ENCODE measurements at regions not wholly inside any gene's neighbourhood (a gene's known extent, or its start where the extent isn't known, plus 50 kb on each side); places are given as distances from the start of the nearest gene placed in this dataset.
"Not testable (repeated sequence)": the region's sequence is repeated elsewhere in the genome, so short reads cannot be mapped to it uniquely, and the experiment has no call there.

DNA sequence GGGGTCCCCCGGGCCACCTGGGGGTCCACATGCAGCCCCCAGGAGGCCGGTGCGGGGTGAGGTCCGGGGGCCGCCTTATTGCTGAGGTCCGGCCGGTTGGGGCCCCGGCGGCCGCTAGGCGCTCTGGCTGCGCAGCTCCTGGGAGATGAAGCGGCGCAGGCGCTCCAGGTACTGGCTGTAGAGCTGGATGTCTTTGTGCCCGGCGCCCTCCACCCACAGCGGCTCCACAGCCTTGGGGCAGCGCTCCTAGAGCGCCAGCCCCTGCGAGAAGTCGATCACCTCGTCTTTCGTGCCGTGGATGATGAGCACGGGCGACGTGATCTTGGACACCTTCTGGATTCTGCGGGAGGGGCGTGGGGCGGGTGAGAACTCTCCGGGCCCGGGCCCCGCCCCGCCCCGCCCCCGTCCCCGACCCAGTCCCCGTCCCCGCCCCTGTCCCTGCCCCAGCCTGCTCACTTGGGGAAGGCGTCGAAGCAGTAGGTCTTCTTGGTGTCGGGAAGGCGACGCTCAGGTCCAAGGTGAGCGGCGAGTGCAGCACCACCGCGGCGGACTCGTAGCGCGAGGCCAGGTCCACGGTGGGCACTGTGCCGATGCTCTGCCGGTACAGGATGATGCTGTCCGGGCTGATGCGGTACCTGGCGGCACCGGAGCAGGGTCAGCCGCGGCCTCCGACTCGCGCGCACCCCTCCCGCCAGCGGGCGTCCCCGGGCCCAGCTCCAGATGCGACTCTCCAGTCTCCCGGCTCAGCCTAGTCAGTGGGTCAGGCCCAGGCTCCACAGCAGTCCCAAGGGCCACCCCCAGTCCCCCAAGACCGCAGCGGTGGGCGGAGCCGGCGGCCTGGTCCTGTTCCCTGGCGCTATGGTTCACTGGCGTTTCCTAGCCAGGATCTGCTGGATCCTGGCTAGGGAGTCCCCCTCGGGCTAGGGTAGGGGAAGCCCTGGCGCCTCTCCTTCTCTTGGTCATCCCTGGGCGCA is 89.4 kb upstream of the GOLGA6L1 start:
- H3K27me3 ChIP-seq (ENCODE audit: control insufficient read depth, insufficient read depth, low read length); H3K9me3 ChIP-seq (ENCODE audit: control insufficient read depth, insufficient read depth, low read length); DNase-seq (ENCODE audit: low read depth, low spot score); H3K4me1 ChIP-seq (ENCODE audit: control insufficient read depth, insufficient read depth, low read length); H3K36me3 ChIP-seq (ENCODE audit: control insufficient read depth, insufficient read depth, low read length); H3K27ac ChIP-seq (ENCODE audit: low read length): not testable (repeated sequence)
- peak overlapping the region; percentile 26; the same call in 1 of the 2 replicates for H3K4me3 ChIP-seq (ENCODE audit: low read length)
- no CpG with 5 or more reads among the region's 82 CpGs for WGBS (ENCODE audit: insufficient coverage, insufficient read length)

DNA sequence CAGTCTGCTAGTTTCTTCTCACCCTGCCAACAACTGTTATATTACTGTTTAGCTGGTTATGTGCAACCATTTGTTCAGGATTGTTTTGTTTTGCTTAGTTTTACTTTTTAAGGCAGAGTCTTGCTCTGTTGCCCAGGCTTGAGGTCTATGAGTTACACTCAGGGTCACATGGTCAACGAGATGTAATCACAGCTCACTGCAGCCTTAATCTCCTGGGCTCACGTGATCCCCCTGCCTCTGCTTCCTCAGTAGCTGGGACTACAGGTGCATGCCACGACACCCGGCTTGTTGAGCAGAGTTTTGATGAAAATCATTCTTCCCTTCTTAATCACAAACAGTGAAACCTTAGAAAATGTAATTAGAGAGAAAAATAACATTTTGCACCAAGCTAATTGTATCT is 72.8 kb upstream of the GOLGA6L1 start:
- H3K27ac ChIP-seq (ENCODE audit: low read length); DNase-seq (ENCODE audit: low read depth, low spot score); H3K4me3 ChIP-seq (ENCODE audit: low read length); H3K36me3 ChIP-seq (ENCODE audit: control insufficient read depth, insufficient read depth, low read length); H3K27me3 ChIP-seq (ENCODE audit: control insufficient read depth, insufficient read depth, low read length); H3K4me1 ChIP-seq (ENCODE audit: control insufficient read depth, insufficient read depth, low read length); H3K9me3 ChIP-seq (ENCODE audit: control insufficient read depth, insufficient read depth, low read length): not testable (repeated sequence)
- no CpG with 5 or more reads among the region's 4 CpGs for WGBS (ENCODE audit: insufficient coverage, insufficient read length)

DNA sequence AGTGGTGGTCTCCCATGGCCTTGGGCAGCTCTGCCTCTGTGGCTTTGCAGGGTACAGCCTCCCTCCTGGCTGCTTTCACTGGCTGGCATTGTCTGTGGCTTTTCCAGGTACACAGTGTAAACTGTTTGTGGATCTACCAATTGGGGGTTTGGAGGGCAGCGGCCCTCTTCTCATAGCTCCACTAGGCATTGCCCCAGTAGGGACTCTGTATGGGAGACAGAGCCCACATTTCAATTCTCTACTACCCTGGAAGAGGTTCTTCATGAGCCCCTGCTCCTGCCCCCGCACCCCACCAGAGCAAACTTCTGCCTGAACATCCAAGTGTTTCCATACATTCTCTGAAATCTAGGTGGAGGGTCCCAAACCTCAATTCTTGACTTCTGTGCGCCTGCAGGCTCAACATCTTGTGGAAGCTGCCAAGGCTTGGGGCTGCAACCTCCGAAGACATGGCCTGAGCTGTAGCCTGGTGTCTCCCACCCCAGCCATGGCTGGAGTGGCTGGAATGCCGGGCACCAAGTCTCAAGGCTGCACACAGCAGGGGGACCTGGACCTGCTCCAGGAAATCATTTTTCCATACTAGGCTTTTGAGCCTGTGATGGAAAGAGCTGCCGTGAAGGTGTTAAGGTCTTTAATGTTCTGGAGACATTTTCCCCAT is 63.3 kb upstream of the GOLGA6L1 start:
- H3K27me3 ChIP-seq (ENCODE audit: control insufficient read depth, insufficient read depth, low read length); H3K9me3 ChIP-seq (ENCODE audit: control insufficient read depth, insufficient read depth, low read length); H3K27ac ChIP-seq (ENCODE audit: low read length); DNase-seq (ENCODE audit: low read depth, low spot score); H3K4me3 ChIP-seq (ENCODE audit: low read length); H3K4me1 ChIP-seq (ENCODE audit: control insufficient read depth, insufficient read depth, low read length); H3K36me3 ChIP-seq (ENCODE audit: control insufficient read depth, insufficient read depth, low read length): not testable (repeated sequence)
- WGBS (ENCODE audit: insufficient coverage, insufficient read length): no CpG with 5 or more reads among the region's 6 CpGs

DNA sequence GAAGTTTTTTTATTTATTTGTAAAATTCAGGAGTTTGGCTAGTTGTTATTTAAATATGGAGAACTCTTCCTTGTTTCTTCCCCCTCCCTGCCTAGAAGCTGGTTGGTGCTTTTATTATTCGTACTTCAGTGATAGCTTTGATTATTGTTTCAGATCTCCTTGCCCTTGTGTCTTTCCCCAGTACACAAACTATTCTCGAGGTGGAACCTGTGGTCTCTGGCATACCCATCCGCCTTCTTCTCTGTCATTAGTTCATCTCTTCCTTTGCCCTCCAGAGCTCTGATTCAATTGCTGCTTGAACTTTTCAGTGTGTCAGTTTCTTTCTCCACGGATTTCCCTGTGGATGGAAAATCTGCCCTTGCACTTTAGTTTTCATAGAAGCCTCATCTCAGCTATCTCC is 61.8 kb upstream of the GOLGA6L1 start:
- not testable (repeated sequence) for H3K4me3 ChIP-seq (ENCODE audit: low read length); H3K36me3 ChIP-seq (ENCODE audit: control insufficient read depth, insufficient read depth, low read length); H3K27ac ChIP-seq (ENCODE audit: low read length); H3K4me1 ChIP-seq (ENCODE audit: control insufficient read depth, insufficient read depth, low read length); H3K27me3 ChIP-seq (ENCODE audit: control insufficient read depth, insufficient read depth, low read length); H3K9me3 ChIP-seq (ENCODE audit: control insufficient read depth, insufficient read depth, low read length); DNase-seq (ENCODE audit: low read depth, low spot score)
- no CpG with 5 or more reads among the region's 4 CpGs for WGBS (ENCODE audit: insufficient coverage, insufficient read length)

DNA sequence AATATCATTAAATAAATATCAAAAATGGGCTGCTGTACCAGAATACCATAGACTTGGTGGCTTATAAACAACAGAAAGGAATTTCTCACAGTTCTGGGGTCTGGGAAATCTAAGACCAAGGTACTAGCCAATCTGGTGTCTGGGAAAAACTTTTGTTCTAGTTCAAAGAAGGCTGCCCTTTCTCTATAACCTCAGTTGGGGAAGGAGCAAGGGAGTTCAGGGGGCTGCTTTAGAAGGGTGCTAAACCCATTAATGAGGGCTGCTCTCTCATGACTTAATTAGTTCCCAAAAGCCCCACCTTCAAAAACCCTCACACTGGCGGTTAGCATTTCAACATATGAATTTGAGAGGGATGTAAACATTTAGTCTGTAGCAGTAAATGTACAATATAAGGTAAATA is 55.7 kb upstream of the GOLGA6L1 start:
- H3K27ac ChIP-seq (ENCODE audit: low read length); H3K27me3 ChIP-seq (ENCODE audit: control insufficient read depth, insufficient read depth, low read length); H3K4me3 ChIP-seq (ENCODE audit: low read length); H3K4me1 ChIP-seq (ENCODE audit: control insufficient read depth, insufficient read depth, low read length); H3K9me3 ChIP-seq (ENCODE audit: control insufficient read depth, insufficient read depth, low read length); DNase-seq (ENCODE audit: low read depth, low spot score); H3K36me3 ChIP-seq (ENCODE audit: control insufficient read depth, insufficient read depth, low read length): not testable (repeated sequence)
- no CpG with 5 or more reads among the region's 1 CpG for WGBS (ENCODE audit: insufficient coverage, insufficient read length)
